Right atrium auricular region (tissue), 2 donors: ENCODE measurements at regions not wholly inside any gene's neighbourhood (a gene's known extent, or its start where the extent isn't known, plus 50 kb on each side); places are given as distances from the start of the nearest gene placed in this dataset.

ENCODE experiments used
- DNase-seq: peaks from one replicate; pipeline ENCODE4 v3.0.0-alpha.2; 2019; ENCODE audit warnings: low spot score
- H3K27ac ChIP-seq, 2 donors: fragments of 200-600 bp; sonication (generic); 1 replicate in 1 of 2; 2 replicates in 1 of 2; pipeline ENCODE4 v1.5.1; 2016 to 2019
- H3K27me3 ChIP-seq, 2 donors: fragments of 200-600 bp; sonication (generic); one replicate each; pipeline versions ENCODE4 v1.5.1 to v1.6.0; 2017 to 2019
- H3K36me3 ChIP-seq: fragments of 200-600 bp; sonication (generic); one replicate; pipeline ENCODE4 v1.5.1; 2016
- H3K4me1 ChIP-seq, 2 donors: fragments of 200-600 bp; sonication (generic); one replicate each; pipeline versions ENCODE4 v1.5.1 to v1.6.0; 2017 to 2019
- H3K4me3 ChIP-seq, 2 donors: fragments of 200-600 bp; sonication (generic); 1 replicate in 1 of 2; 2 replicates in 1 of 2; pipeline ENCODE4 v1.5.1; 2017 to 2019; ENCODE audit warnings: mild to moderate bottlenecking in 1 of 2, moderate library complexity in 1 of 2
- H3K9me3 ChIP-seq, 2 donors: fragments of 200-600 bp; sonication (generic); one replicate each; pipeline ENCODE4 v1.5.1; 2019
- TF ChIP-seq, protein P1 (sequence below), 2 donors: fragments of 200-600 bp; sonication (generic); IDR thresholded peaks; one replicate each; pipeline ENCODE4 v1.5.1; 2019; ENCODE audit warnings: antibody characterized with exemption in 2 of 2

DNA sequence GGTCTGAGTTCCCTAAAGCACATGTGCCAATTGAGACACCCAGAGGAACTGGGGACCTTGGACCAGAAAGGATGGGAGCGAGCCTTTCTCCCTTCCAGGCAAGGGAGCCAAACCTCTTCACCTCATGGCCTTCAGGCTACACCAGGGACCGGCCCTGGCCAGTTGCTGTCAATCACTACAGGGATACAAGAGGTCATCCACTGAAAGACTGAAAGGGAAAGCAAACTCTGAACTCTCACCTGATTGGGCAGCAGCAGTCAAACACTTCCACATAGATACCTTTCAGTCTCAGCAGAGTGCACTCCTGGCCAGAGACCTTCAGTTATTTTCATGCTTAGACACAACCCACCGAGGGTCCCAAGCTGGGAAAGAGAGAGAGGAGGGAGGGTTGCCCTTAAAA lies 1956.0 kb upstream of the LRRTM1 start:
- no peaks in the 10 kb centered on the region for H3K36me3 ChIP-seq
- no peak overlapping the region for H3K27ac ChIP-seq
- no peaks in the 10 kb centered on the region for H3K9me3 ChIP-seq
- H3K4me1 ChIP-seq: no peaks in the 10 kb centered on the region
- H3K4me3 ChIP-seq: no peak overlapping the region
- no peak for DNase-seq
- TF ChIP-seq, protein P1, sequence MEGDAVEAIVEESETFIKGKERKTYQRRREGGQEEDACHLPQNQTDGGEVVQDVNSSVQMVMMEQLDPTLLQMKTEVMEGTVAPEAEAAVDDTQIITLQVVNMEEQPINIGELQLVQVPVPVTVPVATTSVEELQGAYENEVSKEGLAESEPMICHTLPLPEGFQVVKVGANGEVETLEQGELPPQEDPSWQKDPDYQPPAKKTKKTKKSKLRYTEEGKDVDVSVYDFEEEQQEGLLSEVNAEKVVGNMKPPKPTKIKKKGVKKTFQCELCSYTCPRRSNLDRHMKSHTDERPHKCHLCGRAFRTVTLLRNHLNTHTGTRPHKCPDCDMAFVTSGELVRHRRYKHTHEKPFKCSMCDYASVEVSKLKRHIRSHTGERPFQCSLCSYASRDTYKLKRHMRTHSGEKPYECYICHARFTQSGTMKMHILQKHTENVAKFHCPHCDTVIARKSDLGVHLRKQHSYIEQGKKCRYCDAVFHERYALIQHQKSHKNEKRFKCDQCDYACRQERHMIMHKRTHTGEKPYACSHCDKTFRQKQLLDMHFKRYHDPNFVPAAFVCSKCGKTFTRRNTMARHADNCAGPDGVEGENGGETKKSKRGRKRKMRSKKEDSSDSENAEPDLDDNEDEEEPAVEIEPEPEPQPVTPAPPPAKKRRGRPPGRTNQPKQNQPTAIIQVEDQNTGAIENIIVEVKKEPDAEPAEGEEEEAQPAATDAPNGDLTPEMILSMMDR (IDR thresholded peaks at IDR 0.05): no peak
- H3K27me3 ChIP-seq: no peaks in the 10 kb centered on the region

DNA sequence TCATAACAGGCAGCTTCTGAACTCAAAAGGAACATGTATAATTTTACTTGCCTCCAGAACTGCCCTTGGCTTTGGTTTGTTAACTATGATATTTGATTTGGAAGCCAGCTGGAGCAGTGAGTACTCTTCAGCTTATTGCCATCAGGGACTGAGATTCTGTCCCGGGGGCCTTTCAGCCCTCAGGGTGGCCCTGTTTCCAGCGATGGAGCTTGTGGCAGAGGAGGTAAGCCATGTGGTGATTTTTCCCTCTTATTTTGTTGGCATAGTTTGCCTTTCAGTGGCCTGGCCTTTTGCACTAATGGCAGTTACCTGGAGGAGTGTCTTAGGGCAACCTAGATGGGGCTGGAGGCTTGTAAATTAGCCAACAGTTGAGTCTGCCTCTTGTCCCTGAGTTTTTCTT lies 1955.0 kb upstream of the LRRTM1 start:
- H3K9me3 ChIP-seq: no peaks in the 10 kb centered on the region
- H3K27ac ChIP-seq: no peak overlapping the region
- TF ChIP-seq, protein P1 (IDR thresholded peaks at IDR 0.05): no peak
- H3K27me3 ChIP-seq: no peaks in the 10 kb centered on the region
- no peak for DNase-seq
- no peaks in the 10 kb centered on the region for H3K36me3 ChIP-seq
- H3K4me3 ChIP-seq: no peak overlapping the region
- H3K4me1 ChIP-seq: no peaks in the 10 kb centered on the region

DNA sequence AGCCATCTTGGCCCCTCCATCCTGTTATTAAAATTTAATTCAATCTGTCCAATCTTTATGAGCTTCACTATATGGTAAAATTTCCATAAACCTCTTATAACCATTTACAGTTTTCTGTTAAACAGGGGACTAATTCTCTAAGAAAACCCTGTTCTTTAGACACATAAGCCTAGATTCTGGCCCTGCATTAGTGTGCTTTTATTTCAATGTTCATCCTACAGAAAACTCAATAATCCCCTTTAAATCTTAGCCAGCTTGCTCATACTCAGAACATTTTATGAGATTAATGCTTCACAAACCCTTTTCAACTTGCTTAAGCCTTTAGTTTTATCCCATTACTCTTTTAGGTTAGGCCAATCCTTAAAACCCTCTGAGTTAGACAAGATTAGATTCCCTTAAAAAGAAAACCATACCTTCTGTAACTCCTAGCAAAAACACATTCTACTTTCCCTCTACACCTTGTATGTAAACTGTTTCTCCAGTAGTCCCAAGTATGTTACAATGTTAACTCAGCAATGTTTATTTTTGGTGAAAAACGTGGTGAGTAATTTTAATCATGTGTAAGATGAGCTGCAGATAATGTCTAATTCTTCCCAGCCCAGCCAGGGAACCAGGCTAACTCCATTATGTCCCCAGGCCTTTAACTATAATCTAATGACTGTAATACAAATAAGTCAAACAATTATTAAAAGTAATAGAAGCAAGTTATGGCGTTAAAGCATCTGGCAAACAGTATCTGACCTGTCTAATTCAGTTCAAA lies 1953.4 kb upstream of the LRRTM1 start:
- no peaks in the 10 kb centered on the region for H3K36me3 ChIP-seq
- no peak for DNase-seq
- TF ChIP-seq, protein P1 (IDR thresholded peaks at IDR 0.05): no peak

DNA sequence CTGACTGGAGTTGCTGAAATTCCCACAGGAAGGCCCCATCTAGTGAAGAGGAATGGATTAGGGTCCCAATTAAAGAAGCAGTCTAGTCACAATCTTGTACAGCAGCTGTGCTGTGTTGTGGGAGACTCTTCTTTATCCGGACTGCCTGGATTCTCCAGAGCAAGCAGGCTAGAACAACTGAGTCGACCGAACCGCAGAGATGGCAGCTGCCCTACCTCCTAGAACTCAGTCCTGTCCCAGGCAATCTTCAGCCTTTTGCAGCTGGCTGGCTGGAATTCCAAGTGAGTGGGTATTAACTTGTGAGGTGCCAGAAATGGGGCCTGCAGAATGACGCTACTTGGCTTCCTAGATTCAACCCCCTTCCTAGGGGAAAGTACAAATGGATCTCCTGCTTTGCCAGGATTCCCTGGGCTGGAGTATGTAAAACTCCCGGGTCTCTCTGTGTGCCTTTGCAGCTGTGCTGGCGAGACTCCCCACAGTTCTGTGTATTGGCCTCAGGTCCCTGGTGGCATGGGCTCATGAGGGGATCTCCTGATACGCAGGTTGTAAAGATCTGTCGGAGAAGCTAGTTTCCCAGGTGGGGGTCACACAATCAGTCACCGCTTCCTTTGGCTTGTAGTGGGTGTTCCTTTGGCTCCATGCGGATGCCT lies 1952.6 kb upstream of the LRRTM1 start:
- Histone ChIP-seq H3K27ac (no peak overlapping the region), H3K4me1 (no peaks in the 10 kb centered on the region), H3K36me3 (no peaks in the 10 kb centered on the region), H3K4me3 (no peak overlapping the region), H3K27me3 (no peaks in the 10 kb centered on the region), H3K9me3 (peaks cover 0 to 2% of the 10 kb centered on the region in 2 donors)
- TF ChIP-seq, protein P1 (IDR thresholded peaks at IDR 0.05): no peak
- no peak for DNase-seq

More for the DNA sequence above, 1953.4 kb upstream of the LRRTM1 start:
- H3K27me3 ChIP-seq: no peaks in the 10 kb centered on the region
- H3K27ac ChIP-seq: no peak overlapping the region
- no peaks in the 10 kb centered on the region for H3K4me1 ChIP-seq
- no peaks in the 10 kb centered on the region for H3K9me3 ChIP-seq
- H3K4me3 ChIP-seq: no peak overlapping the region

DNA sequence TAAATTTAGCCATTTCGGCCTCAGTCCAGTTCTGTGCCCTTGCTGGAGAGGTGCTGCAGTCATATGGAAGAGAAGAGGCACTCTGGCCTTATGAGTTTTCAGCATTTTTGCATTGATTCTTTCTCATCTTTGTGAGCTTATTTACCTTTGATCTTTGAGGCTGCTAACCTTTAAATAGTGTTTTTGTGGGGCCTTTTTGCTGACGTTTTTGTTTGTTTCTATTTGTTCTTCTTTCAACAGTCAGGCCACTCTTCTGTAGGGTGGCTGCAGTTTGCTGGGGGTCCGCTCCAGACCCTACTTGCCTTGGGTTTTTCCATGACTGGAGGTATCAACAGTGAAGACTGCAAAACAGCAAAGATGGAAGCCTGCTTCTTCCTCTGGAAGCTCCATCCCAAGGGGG lies 1951.7 kb upstream of the LRRTM1 start:
- H3K4me1 ChIP-seq: no peaks in the 10 kb centered on the region
- H3K36me3 ChIP-seq: no peaks in the 10 kb centered on the region
- TF ChIP-seq, protein P1 (IDR thresholded peaks at IDR 0.05): no peak
- no peak overlapping the region for H3K4me3 ChIP-seq
- no peak overlapping the region for H3K27ac ChIP-seq
- H3K27me3 ChIP-seq: no peaks in the 10 kb centered on the region
- no peak for DNase-seq
- peaks cover 0 to 10% of the 10 kb centered on the region in 2 donors for H3K9me3 ChIP-seq
